WERI-Rb-1 (cell line): ENCODE measurements at regions not wholly inside any gene's neighbourhood (a gene's known extent, or its start where the extent isn't known, plus 50 kb on each side); places are given as distances from the start of the nearest gene placed in this dataset.

Source experiments
- DNase-seq: peaks from one replicate; pipeline ENCODE4 v3.0.0-alpha.2; 2020
- H3K27ac ChIP-seq: fragments of 250-450 bp; sonication (Bioruptor Pico); 2 replicates; pipeline ENCODE4 v1.5.1; 2020; ENCODE audit warnings: mild to moderate bottlenecking, moderate library complexity
- H3K27me3 ChIP-seq: fragments of 250-450 bp; sonication (Bioruptor Pico); 2 replicates; pipeline ENCODE4 v1.5.1; 2021; ENCODE audit warnings: mild to moderate bottlenecking, low read depth, moderate library complexity; ENCODE audit not compliant: insufficient read depth, severe bottlenecking
- H3K36me3 ChIP-seq: fragments of 250-450 bp; sonication (Bioruptor Pico); 2 replicates; pipeline ENCODE4 v1.5.1; 2020; ENCODE audit warnings: mild to moderate bottlenecking, moderate library complexity
- H3K4me3 ChIP-seq: 2 replicates; pipeline ENCODE4 v1.5.1; 2011; ENCODE audit warnings: low read depth, mild to moderate bottlenecking, control low read depth, low read length
- H3K9me3 ChIP-seq: fragments of 250-450 bp; sonication (Bioruptor Pico); 2 replicates; pipeline ENCODE4 v1.5.1; 2021; ENCODE audit warnings: mild to moderate bottlenecking, moderate library complexity; ENCODE audit not compliant: severe bottlenecking
- CTCF ChIP-seq: IDR thresholded peaks from 2 replicates; pipeline ENCODE4 v1.5.1; 2011; ENCODE audit warnings: low read depth, mild to moderate bottlenecking, control low read depth, inconsistent platforms, low read length

- no peak overlapping the region for H3K27ac ChIP-seq
- DNase-seq = no peak
- H3K27me3 ChIP-seq = peaks cover under 1% of the 10 kb centered on the region
- H3K36me3 ChIP-seq = no peaks in the 10 kb centered on the region
- H3K9me3 ChIP-seq = no peaks in the 10 kb centered on the region
- TF ChIP-seq CTCF = no peak
- no peak overlapping the region for H3K4me3 ChIP-seq
These were observed 127.8 kb upstream of the SSTR1 start for GRCh38 chr14:38079886-38080285.

GRCh38 chr14:38080696-38081095 is 127.0 kb upstream of the SSTR1 start:
- no peak for DNase-seq
- Histone ChIP-seq H3K27ac (no peak overlapping the region), H3K9me3 (no peaks in the 10 kb centered on the region), H3K36me3 (no peaks in the 10 kb centered on the region), H3K27me3 (no peaks in the 10 kb centered on the region), H3K4me3 (no peak overlapping the region)
- no peak for TF ChIP-seq CTCF

GRCh38 chr14:38083039-38083438 is 124.7 kb upstream of the SSTR1 start:
- no peak for DNase-seq

GRCh38 chr14:38089123-38089522 is 118.6 kb upstream of the SSTR1 start:
- Histone ChIP-seq H3K27ac (no peak overlapping the region), H3K9me3 (peaks cover under 1% of the 10 kb centered on the region), H3K27me3 (peaks cover 3% of the 10 kb centered on the region), H3K4me3 (no peak overlapping the region), H3K36me3 (no peaks in the 10 kb centered on the region)
- no peak for TF ChIP-seq CTCF
- no peak for DNase-seq

More at GRCh38 chr14:38083039-38083438, 124.7 kb upstream of the SSTR1 start:
- H3K9me3 ChIP-seq = no peaks in the 10 kb centered on the region
- no peak for TF ChIP-seq CTCF
- H3K27me3 ChIP-seq = no peaks in the 10 kb centered on the region
- no peak overlapping the region for H3K4me3 ChIP-seq
- H3K36me3 ChIP-seq = no peaks in the 10 kb centered on the region
- H3K27ac ChIP-seq = no peak overlapping the region

- Histone ChIP-seq H3K4me3 (no peak overlapping the region), H3K9me3 (peaks cover 5% of the 10 kb centered on the region), H3K27ac (no peak overlapping the region), H3K36me3 (no peaks in the 10 kb centered on the region), H3K27me3 (peaks cover 3% of the 10 kb centered on the region)
- TF ChIP-seq CTCF = no peak
- DNase-seq = no peak
These were observed 117.2 kb upstream of the SSTR1 start for GRCh38 chr14:38090506-38090905.

- Histone ChIP-seq H3K27ac (no peak overlapping the region), H3K9me3 (peaks cover 8% of the 10 kb centered on the region), H3K4me3 (no peak overlapping the region), H3K27me3 (no peaks in the 10 kb centered on the region), H3K36me3 (no peaks in the 10 kb centered on the region)
- DNase-seq = no peak
- no peak for TF ChIP-seq CTCF
These were observed 109.4 kb upstream of the SSTR1 start for GRCh38 chr14:38098074-38098836.
